Heart left ventricle (tissue), 16 donors: ENCODE measurements at regions not wholly inside any gene's neighbourhood (a gene's known extent, or its start where the extent isn't known, plus 50 kb on each side); places are given as distances from the start of the nearest gene placed in this dataset.

Source experiments
- ATAC-seq, 4 donors: fragments of 200-7000 bp; cut with Tn5 transposase; one replicate each; pipeline ENCODE4 v1.9.1; 2020 to 2022; ENCODE audit warnings: moderate library complexity in 4 of 4, mild to moderate bottlenecking in 3 of 4, moderate number of reproducible peaks in 1 of 4
- DNase-seq, 5 donors: peaks; one replicate each; pipeline ENCODE4 v3.0.0-alpha.2; 2020
- H3K27ac ChIP-seq, 12 donors: fragments of 200-600 bp; sonication (generic) in 4 of 12; one replicate each; pipeline versions ENCODE4 v1.5.0 to v1.8.0; 2016 to 2022; ENCODE audit warnings: mild to moderate bottlenecking in 2 of 12
- H3K27me3 ChIP-seq, 9 donors: fragments of 200-600 bp; sonication (generic) in 2 of 9; one replicate each; pipeline versions ENCODE4 v1.5.1 to v1.8.0; 2016 to 2022; ENCODE audit warnings: mild to moderate bottlenecking in 3 of 9
- H3K36me3 ChIP-seq, 9 donors: fragments of 200-600 bp; sonication (generic) in 2 of 9; one replicate each; pipeline versions ENCODE4 v1.5.0 to v1.8.0; 2018 to 2022; ENCODE audit warnings: mild to moderate bottlenecking in 2 of 9
- H3K4me1 ChIP-seq, 12 donors: fragments of 200-600 bp; sonication (generic) in 4 of 12; one replicate each; pipeline versions ENCODE4 v1.5.0 to v1.8.0; 2016 to 2022; ENCODE audit warnings: mild to moderate bottlenecking in 3 of 12
- H3K4me3 ChIP-seq, 12 donors: fragments of 200-600 bp; sonication (generic) in 4 of 12; one replicate each; pipeline versions ENCODE4 v1.5.0 to v1.8.0; 2017 to 2022; ENCODE audit warnings: mild to moderate bottlenecking in 9 of 12, moderate library complexity in 4 of 12
- H3K9me3 ChIP-seq, 12 donors: fragments of 200-600 bp; sonication (generic) in 4 of 12; one replicate each; pipeline versions ENCODE4 v1.5.0 to v1.8.0; 2016 to 2022; ENCODE audit warnings: mild to moderate bottlenecking in 1 of 12
- POLR2A ChIP-seq, 2 donors: fragments of 450-650 bp; IDR thresholded peaks; one replicate each; pipeline ENCODE4 v1.6.1; 2017; ENCODE audit warnings: antibody characterized with exemption in 2 of 2, mild to moderate bottlenecking in 2 of 2, moderate library complexity in 2 of 2
- WGBS, 4 donors: extraction: QIAGEN DNeasy Blood & Tissue Kit in 2 of 4; methylation state at CpG; one replicate each; pipeline versions ENCODE4 v1.1.5 to v1.1.7; 2013 to 2018; 5-methylcytosine and 5-hydroxymethylcytosine counted together
- intact Hi-C, 10 donors: fragments of 100-400 bp; cut with DNase I; formaldehyde crosslinking; loops; one replicate each; pipeline versions ENCODE4 v1.11.1 to v1.14.2; 2022
- TF ChIP-seq, protein P1 (sequence below), 12 donors: fragments of 200-600 bp; sonication (generic) in 4 of 12; IDR thresholded peaks; one replicate each; pipeline versions ENCODE4 v1.5.0 to v1.8.0; 2018 to 2022; ENCODE audit warnings: antibody characterized with exemption in 12 of 12, mild to moderate bottlenecking in 5 of 12
- donor health status: ischemic (EF 13 %, LVEDD 7.1; RV severe dilation, severe dysfunction).
- donor health status: healthy with polysubstance abuse.
- donor health status: DM: no; HTN: yes; CAD: no.
- donor health status: DM: no; HTN: no; CAD: no.
- donor health status: ischemic (EF 25% LVEDD 6.9; RV normal size, moderate dysfunction).
- donor health status: ischemic (EF 25% LVEDD 5.7; RV mildly dilated, moderate dysfunction).
- donor health status: healthy.
- donor health status: DM: yes; HTN: yes; CAD: no.
- donor health status: ischemic (EF 35%, LVEDD 5.7; RV mildly dilated, moderate dysfunction).
- donor health status: nonischemic (EF 11% LVEDD 7.7; RV severe dilation, severe dysfunction).
- donor health status: DM: yes; HTN: yes; CAD: no.
- donor health status: PGD.
- donor health status: ischemic (EF 29% LVEDD 5.4; RV normal size, mild dysfunction).
- donor health status: nonischemic (EF 23%, LVEDD 6.1; RV moderate dilation, normal function).

DNA sequence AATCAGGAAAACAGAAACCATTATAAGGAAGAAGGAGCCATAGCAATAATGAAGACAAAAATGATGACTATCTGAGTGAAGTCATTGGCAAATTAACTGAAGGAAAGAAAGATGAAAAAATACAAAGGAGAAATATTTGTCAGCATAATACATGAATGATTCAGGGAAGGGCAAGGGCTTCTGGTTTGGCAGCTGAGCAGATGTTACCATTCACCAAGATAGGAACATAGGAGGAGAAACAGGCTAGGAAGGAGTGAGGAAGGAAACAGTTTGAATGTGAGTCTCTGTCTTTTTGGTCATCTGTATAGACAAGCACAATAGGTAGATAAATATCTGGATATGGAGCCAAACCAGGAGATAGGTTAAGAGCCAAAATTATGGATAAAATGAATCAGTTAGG is 296.0 kb downstream of the ISL1 start:
- H3K4me3 ChIP-seq, result no peak overlapping the region
- H3K36me3 ChIP-seq, result no peaks in the 10 kb centered on the region
- TF ChIP-seq, protein P1, sequence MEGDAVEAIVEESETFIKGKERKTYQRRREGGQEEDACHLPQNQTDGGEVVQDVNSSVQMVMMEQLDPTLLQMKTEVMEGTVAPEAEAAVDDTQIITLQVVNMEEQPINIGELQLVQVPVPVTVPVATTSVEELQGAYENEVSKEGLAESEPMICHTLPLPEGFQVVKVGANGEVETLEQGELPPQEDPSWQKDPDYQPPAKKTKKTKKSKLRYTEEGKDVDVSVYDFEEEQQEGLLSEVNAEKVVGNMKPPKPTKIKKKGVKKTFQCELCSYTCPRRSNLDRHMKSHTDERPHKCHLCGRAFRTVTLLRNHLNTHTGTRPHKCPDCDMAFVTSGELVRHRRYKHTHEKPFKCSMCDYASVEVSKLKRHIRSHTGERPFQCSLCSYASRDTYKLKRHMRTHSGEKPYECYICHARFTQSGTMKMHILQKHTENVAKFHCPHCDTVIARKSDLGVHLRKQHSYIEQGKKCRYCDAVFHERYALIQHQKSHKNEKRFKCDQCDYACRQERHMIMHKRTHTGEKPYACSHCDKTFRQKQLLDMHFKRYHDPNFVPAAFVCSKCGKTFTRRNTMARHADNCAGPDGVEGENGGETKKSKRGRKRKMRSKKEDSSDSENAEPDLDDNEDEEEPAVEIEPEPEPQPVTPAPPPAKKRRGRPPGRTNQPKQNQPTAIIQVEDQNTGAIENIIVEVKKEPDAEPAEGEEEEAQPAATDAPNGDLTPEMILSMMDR (IDR thresholded peaks at IDR 0.05), result no peak
- TF ChIP-seq POLR2A (IDR thresholded peaks at IDR 0.05), result no peak
- no peak overlapping the region for H3K27ac ChIP-seq
- no peaks in the 10 kb centered on the region for H3K4me1 ChIP-seq
- H3K9me3 ChIP-seq, result no peaks in the 10 kb centered on the region
- ATAC-seq (no peak), DNase-seq (no peak)
- peaks cover 0 to 5% (median 0%) of the 10 kb centered on the region in 9 donors for H3K27me3 ChIP-seq
- intact Hi-C loops, result no loop called here

DNA sequence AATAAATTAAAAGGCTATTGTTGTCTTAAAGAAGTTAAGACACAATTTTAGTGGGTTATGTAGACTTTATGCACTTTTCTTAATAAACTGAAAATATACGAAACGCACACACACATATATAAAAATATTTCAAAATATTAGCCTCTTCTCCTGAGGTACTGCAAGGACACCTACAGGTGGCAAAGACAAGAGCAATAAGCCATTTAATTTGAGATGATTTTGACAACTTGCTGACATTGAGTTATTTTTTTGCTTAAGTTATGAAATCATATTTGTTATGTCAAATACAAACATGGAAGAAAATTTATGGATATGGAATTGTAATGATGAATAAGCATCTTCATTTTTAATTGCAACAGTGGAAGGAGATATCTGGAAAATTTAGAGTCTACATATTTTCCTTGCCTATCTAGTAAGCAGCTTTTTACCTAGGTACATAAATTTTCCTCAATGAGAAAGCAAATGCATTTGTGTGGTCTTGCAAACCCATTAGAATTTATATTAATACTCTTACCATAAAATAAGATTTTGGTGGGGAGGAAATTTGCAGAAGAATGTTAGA is 301.6 kb downstream of the ISL1 start:
- Histone ChIP-seq H3K4me3 (no peak overlapping the region), H3K36me3 (no peaks in the 10 kb centered on the region), H3K27ac (no peak overlapping the region), H3K27me3 (no peaks in the 10 kb centered on the region), H3K9me3 (peaks cover 0 to 3% (median 0%) of the 10 kb centered on the region in 12 donors), H3K4me1 (no peaks in the 10 kb centered on the region)
- ATAC-seq, result no peak
- TF ChIP-seq POLR2A (IDR thresholded peaks at IDR 0.05), result no peak
- TF ChIP-seq, protein P1 (IDR thresholded peaks at IDR 0.05), result no peak
- no peak for DNase-seq
- WGBS, 4 donors, result 77 to 90% (median 84%) methylated on average over 2 of the region's 2 CpGs
- intact Hi-C loops, result no loop called here

DNA sequence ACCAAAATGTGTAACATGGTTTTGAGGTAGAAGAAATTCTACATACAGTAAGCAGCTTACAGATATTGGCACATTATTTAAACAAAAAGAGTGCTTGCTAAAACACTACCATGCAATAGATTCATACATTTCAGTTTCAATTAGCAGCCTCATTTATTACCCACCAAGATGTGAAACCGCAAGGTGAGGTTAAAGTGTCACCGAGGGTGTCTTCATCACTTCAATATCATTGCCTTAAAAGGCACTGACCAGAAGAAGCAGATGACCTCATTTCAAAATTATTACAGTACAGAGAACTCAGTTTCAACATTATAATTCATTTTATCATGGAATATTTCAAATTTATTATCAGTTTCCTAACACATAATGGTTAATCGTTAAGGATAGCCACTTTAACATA is 302.2 kb downstream of the ISL1 start:
- DNase-seq, result no peak
- intact Hi-C loops, result no loop called here
- no peak for ATAC-seq
- no peak overlapping the region for H3K4me3 ChIP-seq
- no peaks in the 10 kb centered on the region for H3K27me3 ChIP-seq
- H3K27ac ChIP-seq, result no peak overlapping the region
- TF ChIP-seq, protein P1 (IDR thresholded peaks at IDR 0.05), result no peak
- no peak for TF ChIP-seq POLR2A (IDR thresholded peaks at IDR 0.05)
- peaks cover 0 to 3% (median 0%) of the 10 kb centered on the region in 12 donors for H3K9me3 ChIP-seq
- H3K36me3 ChIP-seq, result no peaks in the 10 kb centered on the region
- 71 to 79% (median 74%) methylated on average over 3 of the region's 3 CpGs for WGBS, 4 donors
- H3K4me1 ChIP-seq, result no peaks in the 10 kb centered on the region

DNA sequence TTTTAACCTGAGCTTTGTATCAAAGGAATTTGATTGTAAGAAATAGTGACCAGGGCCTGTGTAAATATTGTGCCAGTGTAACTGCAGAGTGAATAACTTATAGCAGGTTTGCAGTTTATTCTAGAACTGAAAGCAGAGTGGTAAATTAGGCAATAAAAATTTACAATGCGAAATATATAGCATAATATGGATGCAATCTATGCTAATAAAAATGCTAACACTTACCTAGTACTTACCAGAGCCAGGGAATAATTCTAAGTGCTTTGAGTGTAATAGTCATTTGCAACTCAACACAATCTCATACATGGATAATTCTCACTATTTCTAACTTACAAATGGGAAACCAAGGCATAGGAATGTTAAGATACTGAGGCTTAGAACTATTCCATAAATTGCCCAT is 303.4 kb downstream of the ISL1 start:
- H3K27me3 ChIP-seq, result no peaks in the 10 kb centered on the region
- H3K4me3 ChIP-seq, result no peak overlapping the region
- no peaks in the 10 kb centered on the region for H3K4me1 ChIP-seq
- intact Hi-C loops, result no loop called here
- no peak for DNase-seq
- WGBS, 4 donors, result 76 to 81% (median 78%) methylated on average over 1 of the region's 1 CpG
- ATAC-seq, result no peak
- no peaks in the 10 kb centered on the region for H3K36me3 ChIP-seq
- TF ChIP-seq POLR2A (IDR thresholded peaks at IDR 0.05), result no peak
- TF ChIP-seq, protein P1 (IDR thresholded peaks at IDR 0.05), result no peak
- peaks cover 0 to 3% (median 0%) of the 10 kb centered on the region in 12 donors for H3K9me3 ChIP-seq
- no peak overlapping the region for H3K27ac ChIP-seq
